ENCODE measurements at regions not wholly inside any gene's neighbourhood (a gene's known extent, or its start where the extent isn't known, plus 50 kb on each side); places are given as distances from the start of the nearest gene placed in this dataset.

- H3K4me3 Mint-ChIP-seq (ENCODE audit: unreplicated experiment): no peak overlapping the region
- no peak overlapping the region for H3K27ac Mint-ChIP-seq (ENCODE audit: unreplicated experiment)
- DNase-seq (ENCODE audit: low spot score): no peak
These were observed 1081.5 kb downstream of the VRK1 start for GRCh38 chr14:97878727-97879126.

GRCh38 chr14:97887690-97888089 lies 1090.5 kb downstream of the VRK1 start:
- H3K27me3 Mint-ChIP-seq (ENCODE audit: unreplicated experiment): peaks cover 2% of the 10 kb centered on the region
- no peak overlapping the region for H3K4me3 Mint-ChIP-seq (ENCODE audit: unreplicated experiment)
- no peaks in the 10 kb centered on the region for H3K9me3 Mint-ChIP-seq (ENCODE audit: unreplicated experiment)
- H3K27ac Mint-ChIP-seq (ENCODE audit: unreplicated experiment): no peak overlapping the region
- no peaks in the 10 kb centered on the region for H3K36me3 Mint-ChIP-seq (ENCODE audit: low read depth, unreplicated experiment)
- H3K4me1 Mint-ChIP-seq (ENCODE audit: unreplicated experiment): no peaks in the 10 kb centered on the region
- TF ChIP-seq CTCF (IDR thresholded peaks at IDR 0.05; ENCODE audit: unreplicated experiment): no peak
- no peak for DNase-seq (ENCODE audit: low spot score)

More at GRCh38 chr14:97878727-97879126, 1081.5 kb downstream of the VRK1 start:
- Mint-ChIP-seq H3K9me3 (ENCODE audit: unreplicated experiment) (no peaks in the 10 kb centered on the region), H3K27me3 (ENCODE audit: unreplicated experiment) (peaks cover 1% of the 10 kb centered on the region), H3K4me1 (ENCODE audit: unreplicated experiment) (no peaks in the 10 kb centered on the region), H3K36me3 (ENCODE audit: low read depth, unreplicated experiment) (no peaks in the 10 kb centered on the region)
- TF ChIP-seq CTCF (IDR thresholded peaks at IDR 0.05; ENCODE audit: unreplicated experiment): no peak

GRCh38 chr14:97888331-97888730 lies 1091.1 kb downstream of the VRK1 start:
- H3K4me1 Mint-ChIP-seq (ENCODE audit: unreplicated experiment): no peaks in the 10 kb centered on the region
- H3K27me3 Mint-ChIP-seq (ENCODE audit: unreplicated experiment): peaks cover 2% of the 10 kb centered on the region
- H3K9me3 Mint-ChIP-seq (ENCODE audit: unreplicated experiment): no peaks in the 10 kb centered on the region
- no peak for TF ChIP-seq CTCF (IDR thresholded peaks at IDR 0.05; ENCODE audit: unreplicated experiment)
- no peak overlapping the region for H3K4me3 Mint-ChIP-seq (ENCODE audit: unreplicated experiment)
- H3K27ac Mint-ChIP-seq (ENCODE audit: unreplicated experiment): no peak overlapping the region
- no peaks in the 10 kb centered on the region for H3K36me3 Mint-ChIP-seq (ENCODE audit: low read depth, unreplicated experiment)
- no peak for DNase-seq (ENCODE audit: low spot score)

GRCh38 chr14:97891515-97891914 lies 1094.3 kb downstream of the VRK1 start:
- Mint-ChIP-seq H3K9me3 (ENCODE audit: unreplicated experiment) (no peaks in the 10 kb centered on the region), H3K4me3 (ENCODE audit: unreplicated experiment) (no peak overlapping the region), H3K27ac (ENCODE audit: unreplicated experiment) (no peak overlapping the region), H3K36me3 (ENCODE audit: low read depth, unreplicated experiment) (no peaks in the 10 kb centered on the region), H3K4me1 (ENCODE audit: unreplicated experiment) (no peaks in the 10 kb centered on the region), H3K27me3 (ENCODE audit: unreplicated experiment) (peaks cover 2% of the 10 kb centered on the region)
- DNase-seq (ENCODE audit: low spot score): no peak
- TF ChIP-seq CTCF (IDR thresholded peaks at IDR 0.05; ENCODE audit: unreplicated experiment): no peak

- H3K9me3 Mint-ChIP-seq (ENCODE audit: unreplicated experiment): no peaks in the 10 kb centered on the region
- no peak for DNase-seq (ENCODE audit: low spot score)
- no peak overlapping the region for H3K4me3 Mint-ChIP-seq (ENCODE audit: unreplicated experiment)
- peaks cover 2% of the 10 kb centered on the region for H3K27me3 Mint-ChIP-seq (ENCODE audit: unreplicated experiment)
- no peak overlapping the region for H3K27ac Mint-ChIP-seq (ENCODE audit: unreplicated experiment)
- H3K4me1 Mint-ChIP-seq (ENCODE audit: unreplicated experiment): no peaks in the 10 kb centered on the region
- TF ChIP-seq CTCF (IDR thresholded peaks at IDR 0.05; ENCODE audit: unreplicated experiment): no peak
- no peaks in the 10 kb centered on the region for H3K36me3 Mint-ChIP-seq (ENCODE audit: low read depth, unreplicated experiment)
These were observed 1097.4 kb downstream of the VRK1 start for GRCh38 chr14:97894552-97894951.
